ENCODE measurements at regions not wholly inside any gene's neighbourhood (a gene's known extent, or its start where the extent isn't known, plus 50 kb on each side); places are given as distances from the start of the nearest gene placed in this dataset.

DNA sequence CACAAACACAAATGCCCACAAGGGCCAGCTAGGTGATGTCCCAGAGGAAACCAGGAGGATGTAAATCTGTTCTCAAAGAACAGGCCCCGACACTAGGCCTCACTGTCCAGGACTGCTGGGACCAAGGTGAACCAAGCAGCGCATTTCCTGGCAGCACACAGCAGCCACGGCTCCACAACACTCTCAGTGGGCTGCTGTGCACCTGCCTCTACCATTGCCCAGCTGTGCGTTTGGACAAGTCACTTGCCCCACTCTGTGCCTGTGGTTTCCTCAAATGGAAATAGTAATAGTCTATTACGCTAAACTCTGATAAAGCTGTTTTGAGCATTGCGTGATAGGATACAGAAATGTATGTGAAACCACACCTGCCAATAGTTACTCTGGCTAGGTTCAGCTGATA is 544.5 kb downstream of the BNC2 start:
- TF ChIP-seq POLR2A (IDR thresholded peaks at IDR 0.05) = no peak
- TF ChIP-seq, protein P1, sequence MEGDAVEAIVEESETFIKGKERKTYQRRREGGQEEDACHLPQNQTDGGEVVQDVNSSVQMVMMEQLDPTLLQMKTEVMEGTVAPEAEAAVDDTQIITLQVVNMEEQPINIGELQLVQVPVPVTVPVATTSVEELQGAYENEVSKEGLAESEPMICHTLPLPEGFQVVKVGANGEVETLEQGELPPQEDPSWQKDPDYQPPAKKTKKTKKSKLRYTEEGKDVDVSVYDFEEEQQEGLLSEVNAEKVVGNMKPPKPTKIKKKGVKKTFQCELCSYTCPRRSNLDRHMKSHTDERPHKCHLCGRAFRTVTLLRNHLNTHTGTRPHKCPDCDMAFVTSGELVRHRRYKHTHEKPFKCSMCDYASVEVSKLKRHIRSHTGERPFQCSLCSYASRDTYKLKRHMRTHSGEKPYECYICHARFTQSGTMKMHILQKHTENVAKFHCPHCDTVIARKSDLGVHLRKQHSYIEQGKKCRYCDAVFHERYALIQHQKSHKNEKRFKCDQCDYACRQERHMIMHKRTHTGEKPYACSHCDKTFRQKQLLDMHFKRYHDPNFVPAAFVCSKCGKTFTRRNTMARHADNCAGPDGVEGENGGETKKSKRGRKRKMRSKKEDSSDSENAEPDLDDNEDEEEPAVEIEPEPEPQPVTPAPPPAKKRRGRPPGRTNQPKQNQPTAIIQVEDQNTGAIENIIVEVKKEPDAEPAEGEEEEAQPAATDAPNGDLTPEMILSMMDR (IDR thresholded peaks at IDR 0.05) = no peak

All from adrenal gland (tissue), 5 donors.